Superior temporal gyrus (tissue), 1 donor: ENCODE measurements at regions not wholly inside any gene's neighbourhood (a gene's known extent, or its start where the extent isn't known, plus 50 kb on each side); places are given as distances from the start of the nearest gene placed in this dataset.

Experiments
- DNase-seq: peaks from one replicate; pipeline ENCODE4 v3.0.0-alpha.2; 2016; ENCODE audit errors: extremely low spot score

DNA sequence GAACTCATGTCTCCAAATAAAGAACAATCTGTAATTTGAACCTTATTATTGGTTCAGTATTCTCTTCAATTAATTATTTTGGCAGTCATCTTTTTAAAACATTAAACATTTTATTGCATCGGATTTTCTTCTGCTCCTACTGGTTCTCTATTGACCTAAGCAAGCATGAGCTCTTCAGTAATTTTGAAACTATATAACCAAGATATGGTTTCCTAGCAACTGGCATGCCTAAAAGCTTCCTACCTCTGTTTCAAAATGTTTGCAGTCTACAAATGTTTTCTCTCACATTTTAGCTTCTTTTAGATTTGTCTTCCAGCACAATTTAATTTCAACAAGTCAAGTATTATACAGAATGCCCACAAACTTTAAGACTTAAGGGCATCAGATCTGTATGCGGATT is 371.3 kb downstream of the GPM6A start:
- DNase-seq, result peak; percentile 22

GRCh38 chr4:175441256-175441655 is 370.8 kb downstream of the GPM6A start:
- no peak for DNase-seq

DNA sequence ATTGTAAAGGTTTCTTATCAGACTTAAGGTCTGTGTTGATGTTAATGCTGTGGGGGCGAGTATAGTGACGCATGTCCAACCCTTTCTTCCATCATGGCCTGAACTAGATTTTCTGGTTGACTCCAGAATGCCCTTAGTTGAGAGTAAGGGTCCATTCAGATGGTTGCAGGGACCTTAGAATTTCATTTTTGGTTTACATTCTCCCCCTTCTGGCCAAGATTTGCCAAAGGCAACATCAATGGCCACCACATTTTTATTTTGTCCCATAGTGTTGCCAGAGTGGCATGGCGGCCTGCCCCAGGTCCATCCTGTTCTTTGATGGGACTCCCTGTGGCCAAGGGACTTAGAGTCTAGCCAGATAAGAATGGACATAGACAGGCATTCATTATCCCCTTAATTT is 368.5 kb downstream of the GPM6A start:
- no peak for DNase-seq

- DNase-seq, result no peak
Measured at GRCh38 chr4:175444512-175444911, 367.6 kb downstream of the GPM6A start.

GRCh38 chr4:175447016-175447415 is 365.0 kb downstream of the GPM6A start:
- no peak for DNase-seq

DNA sequence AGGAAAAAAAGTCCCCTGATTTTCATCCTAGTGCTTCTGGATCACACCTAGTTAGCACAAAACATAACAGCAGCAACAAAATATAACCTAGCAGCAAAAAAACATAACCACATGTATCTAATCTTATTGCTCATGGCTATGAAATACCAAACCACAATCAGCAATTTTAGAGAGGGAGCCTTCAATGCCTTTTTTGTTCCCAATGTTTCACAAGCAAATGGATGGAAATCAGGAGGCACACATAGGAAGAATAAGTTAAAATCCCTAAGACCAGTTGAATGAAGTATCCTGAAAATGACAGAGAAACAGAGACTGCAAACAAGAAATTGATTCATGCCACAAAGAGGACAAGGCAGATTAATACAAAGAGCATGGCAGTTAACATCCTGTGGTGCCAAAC is 361.6 kb downstream of the GPM6A start:
- DNase-seq, result no peak

DNA sequence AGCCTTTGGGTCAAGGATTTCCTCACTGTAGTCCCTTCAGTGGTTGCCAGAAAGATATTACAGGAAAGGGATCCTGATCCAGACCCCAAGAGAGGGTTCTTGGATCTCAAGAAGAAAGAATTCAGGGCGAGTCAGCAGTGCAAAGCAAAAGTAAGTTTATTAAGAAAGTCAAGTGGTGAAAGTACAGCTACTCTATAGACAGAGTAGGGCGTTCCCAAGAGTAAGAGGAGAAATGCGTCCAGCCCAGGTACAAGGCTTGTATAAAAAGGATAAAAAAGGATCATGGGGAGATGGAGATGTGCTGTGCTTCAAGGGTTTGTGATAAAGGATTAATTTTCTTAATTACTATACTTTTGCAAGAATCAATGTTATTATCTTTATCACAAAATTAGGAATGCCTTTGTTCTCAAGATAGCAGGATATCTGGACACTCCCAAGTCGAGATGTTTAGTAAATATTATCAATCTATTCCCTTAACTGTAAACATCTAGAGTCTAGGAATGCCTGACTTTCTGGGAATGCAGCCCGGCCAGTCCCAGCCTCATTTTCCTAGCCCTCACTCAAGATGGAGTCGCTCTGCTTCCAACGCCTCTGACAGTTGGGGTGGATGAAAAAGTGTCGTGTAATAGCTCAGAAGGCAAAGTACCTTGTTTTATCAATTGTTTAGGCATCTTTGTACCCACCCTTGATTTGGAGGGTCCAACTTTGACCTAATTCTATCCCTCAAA is 360.7 kb downstream of the GPM6A start:
- DNase-seq, result no peak

DNA sequence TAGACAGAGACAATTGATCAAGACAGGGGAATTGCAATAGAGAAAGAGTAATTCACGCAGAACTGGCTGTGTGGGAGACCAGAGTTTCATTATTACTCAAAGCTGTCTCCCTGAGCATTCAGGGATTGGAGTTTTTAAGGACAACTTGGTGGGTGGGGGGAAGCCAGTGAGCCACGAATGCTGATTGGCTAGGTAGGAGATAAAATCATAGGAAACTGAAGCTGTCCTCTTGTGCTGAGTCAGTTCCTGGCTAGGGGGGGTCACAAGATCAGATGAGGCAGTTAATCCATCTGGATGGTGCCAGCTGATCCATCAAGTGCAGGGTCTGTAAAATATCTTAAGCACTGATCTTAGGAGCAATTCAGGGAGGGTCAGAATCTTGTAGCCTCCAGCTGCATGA is 358.6 kb downstream of the GPM6A start:
- DNase-seq, result no peak

GRCh38 chr4:175456131-175456530 is 355.9 kb downstream of the GPM6A start:
- no peak for DNase-seq

DNA sequence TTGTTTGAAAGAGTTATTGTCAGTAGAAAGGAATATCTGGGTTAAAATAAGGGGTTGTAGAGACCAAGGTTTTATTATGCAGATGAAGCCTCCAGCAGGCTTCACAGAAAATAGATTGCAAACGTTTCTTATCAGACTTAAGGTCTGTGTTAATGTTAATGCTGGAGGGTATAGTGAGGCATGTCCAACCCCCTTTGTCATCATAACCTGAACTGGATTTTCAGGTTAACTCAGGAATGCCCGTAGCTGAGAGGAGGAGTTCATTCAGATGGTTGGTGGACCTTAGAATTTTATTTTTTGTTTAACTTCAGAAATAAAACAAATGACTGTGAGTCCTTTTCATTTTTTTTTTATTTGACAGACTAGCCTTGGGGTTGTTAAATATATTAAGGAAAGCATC is 354.1 kb downstream of the GPM6A start:
- no peak for DNase-seq

DNA sequence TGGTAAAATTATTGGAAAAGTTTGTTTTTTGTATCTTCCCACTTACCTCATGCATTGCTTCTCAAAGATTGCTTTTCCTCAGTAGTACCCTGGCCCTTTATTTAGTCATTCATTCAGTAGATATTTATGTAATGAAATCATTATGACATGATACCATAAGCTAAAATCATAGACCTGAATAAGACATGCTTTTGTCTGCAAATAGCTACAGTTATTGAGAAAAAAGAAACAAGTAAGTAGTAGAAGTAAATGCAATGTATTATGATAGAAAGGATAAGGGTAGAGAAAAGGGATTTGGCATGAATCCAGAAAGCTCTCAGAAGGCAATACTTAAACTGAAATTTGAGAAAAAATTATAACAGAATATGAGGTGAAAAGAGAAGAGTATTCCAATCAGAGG is 352.5 kb downstream of the GPM6A start:
- no peak for DNase-seq

DNA sequence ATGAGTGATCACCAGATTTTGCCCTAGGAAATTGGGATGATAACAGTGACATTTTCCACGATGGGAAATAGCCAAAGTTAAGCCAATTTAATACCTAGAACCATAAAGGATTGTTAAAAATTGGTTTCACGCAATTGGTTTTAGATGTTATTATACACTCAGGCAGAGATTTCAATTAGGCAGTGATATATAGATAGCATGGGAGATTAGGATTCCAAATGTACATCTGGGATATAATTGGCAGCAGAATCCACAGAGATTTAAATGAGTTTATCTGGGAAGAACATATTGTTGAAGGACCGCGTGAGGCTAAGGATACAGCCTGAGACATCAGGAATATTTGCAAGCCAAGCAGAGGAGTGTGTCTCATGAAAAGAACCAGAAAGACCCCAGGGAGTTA is 351.6 kb downstream of the GPM6A start:
- no peak for DNase-seq

GRCh38 chr4:175469514-175469913 is 342.6 kb downstream of the GPM6A start:
- no peak for DNase-seq

- DNase-seq, result no peak
Measured at GRCh38 chr4:175470131-175470530, 341.9 kb downstream of the GPM6A start.

DNA sequence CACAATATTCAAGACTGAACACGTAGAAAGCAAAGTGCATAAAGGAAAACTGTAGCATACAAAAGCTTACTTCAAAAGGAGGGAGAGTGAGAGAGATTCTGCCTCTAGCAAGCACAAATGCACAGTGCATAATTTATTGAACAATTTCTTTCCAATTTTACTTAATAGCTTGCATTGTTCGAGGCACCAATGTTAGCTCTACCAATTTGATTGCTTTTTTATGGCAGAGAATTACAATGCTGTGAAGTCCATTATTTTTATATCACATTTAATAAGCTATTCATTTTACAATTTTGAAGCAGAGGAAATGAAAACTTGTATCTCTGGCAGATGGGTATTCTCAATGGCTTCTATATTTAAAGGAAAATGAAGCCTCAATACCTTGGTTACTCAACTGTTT is 331.7 kb downstream of the GPM6A start:
- no peak for DNase-seq

- no peak for DNase-seq
Measured at GRCh38 chr4:175499735-175500352, 312.2 kb downstream of the GPM6A start.

- DNase-seq, result no peak
Measured at GRCh38 chr4:175504318-175504717, 307.7 kb downstream of the GPM6A start.

GRCh38 chr4:175509320-175509719 is 302.7 kb downstream of the GPM6A start:
- no peak for DNase-seq

DNA sequence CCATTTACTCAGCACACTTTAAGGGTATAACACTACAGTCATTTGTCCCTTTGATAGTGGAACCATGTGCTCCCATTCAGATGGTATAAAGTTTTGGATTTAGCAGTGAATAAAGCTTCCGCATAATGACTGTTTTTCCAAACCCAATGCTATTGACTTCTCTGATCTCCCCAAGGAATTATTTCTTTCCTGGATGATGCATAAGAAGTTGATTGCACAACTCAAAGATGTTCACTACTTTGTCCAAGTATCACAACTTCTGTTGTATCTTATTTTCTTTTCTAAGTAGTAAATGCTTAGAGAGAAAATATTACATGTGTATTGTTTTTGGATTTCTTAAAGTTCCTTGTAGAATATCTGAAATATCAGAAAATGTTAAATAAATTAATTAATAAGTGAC is 300.2 kb downstream of the GPM6A start:
- DNase-seq, result no peak

DNA sequence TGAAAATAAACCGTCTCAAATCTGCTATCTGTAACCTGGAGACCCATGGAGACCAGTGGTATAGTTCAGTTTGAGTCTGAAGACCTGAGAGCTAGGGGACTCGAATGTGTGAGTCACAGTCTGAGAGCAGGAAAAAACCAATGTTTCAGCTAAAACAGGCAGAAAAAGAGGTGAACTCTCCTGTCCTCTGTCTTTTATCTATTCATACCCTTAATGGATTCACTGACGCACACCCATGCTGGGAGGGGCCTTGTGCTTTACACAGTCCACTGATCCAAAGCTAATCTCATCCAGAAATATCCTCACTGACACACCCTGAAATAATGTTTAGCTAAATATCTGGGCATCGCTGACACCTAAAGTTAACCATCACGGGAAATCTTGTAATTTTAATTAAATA is 297.9 kb downstream of the GPM6A start:
- no peak for DNase-seq

GRCh38 chr4:175530655-175531054 is 281.4 kb downstream of the GPM6A start:
- DNase-seq, result no peak

DNA sequence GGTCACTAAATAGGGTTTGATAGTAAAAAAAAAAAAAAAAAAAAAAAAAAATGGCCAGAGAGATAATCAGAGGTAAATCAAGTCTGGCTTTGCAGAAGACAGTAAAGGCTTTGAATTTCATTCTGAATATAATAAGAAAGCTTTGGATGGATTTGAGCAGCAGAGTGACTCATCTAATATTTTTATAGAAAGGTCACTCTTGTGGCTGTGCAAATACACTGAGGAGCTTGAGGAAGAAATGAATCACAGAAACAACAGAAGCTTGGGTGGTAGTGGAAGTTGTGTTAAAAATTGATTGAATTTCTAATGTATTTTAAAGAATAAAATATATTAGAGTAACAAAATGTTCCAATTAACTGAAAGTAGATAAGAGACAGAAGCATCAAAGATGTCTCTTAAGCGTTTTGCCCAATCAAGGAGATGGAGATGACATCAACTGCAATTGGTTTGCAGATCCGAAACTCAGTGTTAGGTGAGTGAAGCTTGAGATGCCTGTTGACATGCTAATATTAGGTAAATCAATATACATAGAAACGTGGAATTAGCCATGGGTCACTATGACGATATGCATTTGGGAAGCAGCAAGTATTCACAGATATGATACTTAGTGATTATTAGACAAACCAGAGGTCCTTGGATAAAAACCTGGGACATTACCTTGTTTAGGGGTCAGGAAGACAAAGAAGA is 280.5 kb downstream of the GPM6A start:
- no peak for DNase-seq

DNA sequence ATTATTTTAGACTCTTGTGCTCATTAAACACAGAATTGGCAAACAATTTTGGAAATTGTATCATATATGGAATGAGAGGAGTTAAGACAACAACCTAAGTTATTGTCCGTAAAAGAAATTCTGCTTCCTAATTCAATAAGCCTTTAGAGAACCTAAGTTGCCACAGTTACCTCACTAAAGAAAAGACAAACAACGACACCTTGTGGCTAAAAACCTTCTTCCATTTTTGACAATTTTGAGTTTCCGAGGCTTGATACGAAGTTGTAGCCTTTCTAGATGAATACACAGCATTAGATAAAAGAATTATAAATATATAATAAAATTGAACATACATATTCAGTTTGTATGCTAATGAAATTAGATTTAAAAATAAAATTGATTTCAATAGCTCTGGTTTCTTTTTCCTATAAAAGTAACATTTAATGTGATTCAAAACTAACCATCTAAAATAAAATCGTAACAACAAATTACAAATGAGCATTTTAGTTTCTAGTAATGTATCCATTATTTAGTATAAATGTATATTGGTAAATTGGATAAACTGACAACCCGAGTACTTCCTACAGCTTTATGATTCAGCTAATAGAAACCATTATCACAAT is 275.1 kb downstream of the GPM6A start:
- peak; percentile 91 for DNase-seq
